KOPT-K1 (cell line): ENCODE measurements at regions not wholly inside any gene's neighbourhood (a gene's known extent, or its start where the extent isn't known, plus 50 kb on each side); places are given as distances from the start of the nearest gene placed in this dataset.

Experiments used
- H3K27ac ChIP-seq: fragments of 200-600 bp; sonication (generic); 2 replicates; pipeline ENCODE4 v1.5.1; 2016; ENCODE audit warnings: antibody characterized with exemption, mild to moderate bottlenecking, low read depth, low read length; ENCODE audit not compliant: poor library complexity, severe bottlenecking
- H3K36me3 ChIP-seq: fragments of 200-600 bp; sonication (generic); 2 replicates; pipeline ENCODE4 v1.5.1; 2017; ENCODE audit warnings: antibody characterized with exemption, mild to moderate bottlenecking, low read length, moderate library complexity; ENCODE audit not compliant: insufficient read depth
- H3K9me3 ChIP-seq: fragments of 200-600 bp; sonication (generic); 2 replicates; pipeline ENCODE4 v1.5.1; 2017; ENCODE audit warnings: antibody characterized with exemption, low read length, mild to moderate bottlenecking; ENCODE audit not compliant: insufficient read depth, poor library complexity, severe bottlenecking

GRCh38 chr3:116873142-116873541 lies 163.6 kb downstream of the TUSC7 start:
- Histone ChIP-seq H3K9me3 (no peaks in the 10 kb centered on the region), H3K36me3 (no peaks in the 10 kb centered on the region), H3K27ac (no peak overlapping the region)

- no peaks in the 10 kb centered on the region for H3K9me3 ChIP-seq
- H3K27ac ChIP-seq, result no peak overlapping the region
- H3K36me3 ChIP-seq, result no peaks in the 10 kb centered on the region
Measured at GRCh38 chr3:116877968-116878367, 168.4 kb downstream of the TUSC7 start.

- Histone ChIP-seq H3K36me3 (no peaks in the 10 kb centered on the region), H3K9me3 (no peaks in the 10 kb centered on the region), H3K27ac (no peak overlapping the region)
Measured at GRCh38 chr3:116886202-116886893, 176.8 kb downstream of the TUSC7 start.

- Histone ChIP-seq H3K36me3 (no peaks in the 10 kb centered on the region), H3K27ac (no peak overlapping the region), H3K9me3 (no peaks in the 10 kb centered on the region)
Measured at GRCh38 chr3:116896116-116896515, 186.5 kb downstream of the TUSC7 start.

GRCh38 chr3:116897382-116897781 lies 187.8 kb downstream of the TUSC7 start:
- H3K9me3 ChIP-seq, result no peaks in the 10 kb centered on the region
- H3K36me3 ChIP-seq, result no peaks in the 10 kb centered on the region
- no peak overlapping the region for H3K27ac ChIP-seq

GRCh38 chr3:116899253-116899652 lies 189.7 kb downstream of the TUSC7 start:
- Histone ChIP-seq H3K27ac (no peak overlapping the region), H3K36me3 (no peaks in the 10 kb centered on the region), H3K9me3 (no peaks in the 10 kb centered on the region)

- Histone ChIP-seq H3K9me3 (no peaks in the 10 kb centered on the region), H3K27ac (no peak overlapping the region), H3K36me3 (no peaks in the 10 kb centered on the region)
Measured at GRCh38 chr3:116905334-116905733, 195.8 kb downstream of the TUSC7 start.

- no peaks in the 10 kb centered on the region for H3K9me3 ChIP-seq
- H3K36me3 ChIP-seq, result no peaks in the 10 kb centered on the region
- H3K27ac ChIP-seq, result no peak overlapping the region
Measured at GRCh38 chr3:116905794-116906193, 196.2 kb downstream of the TUSC7 start.

- no peaks in the 10 kb centered on the region for H3K9me3 ChIP-seq
- no peaks in the 10 kb centered on the region for H3K36me3 ChIP-seq
- H3K27ac ChIP-seq, result no peak overlapping the region
Measured at GRCh38 chr3:116912116-116912515, 202.5 kb downstream of the TUSC7 start.

GRCh38 chr3:116914004-116914403 lies 204.4 kb downstream of the TUSC7 start:
- Histone ChIP-seq H3K27ac (no peak overlapping the region), H3K36me3 (no peaks in the 10 kb centered on the region), H3K9me3 (no peaks in the 10 kb centered on the region)

- Histone ChIP-seq H3K27ac (no peak overlapping the region), H3K36me3 (no peaks in the 10 kb centered on the region), H3K9me3 (no peaks in the 10 kb centered on the region)
Measured at GRCh38 chr3:116916836-116917235, 207.3 kb downstream of the TUSC7 start.

- Histone ChIP-seq H3K36me3 (no peaks in the 10 kb centered on the region), H3K9me3 (no peaks in the 10 kb centered on the region), H3K27ac (no peak overlapping the region)
Measured at GRCh38 chr3:116920826-116921610, 211.4 kb downstream of the TUSC7 start.

- Histone ChIP-seq H3K27ac (no peak overlapping the region), H3K9me3 (no peaks in the 10 kb centered on the region)
Measured at GRCh38 chr3:116927918-116928317, 218.3 kb downstream of the TUSC7 start.

GRCh38 chr3:116929505-116930222 lies 220.1 kb downstream of the TUSC7 start:
- Histone ChIP-seq H3K36me3 (no peaks in the 10 kb centered on the region), H3K9me3 (no peaks in the 10 kb centered on the region), H3K27ac (no peak overlapping the region)

More at GRCh38 chr3:116927918-116928317, 218.3 kb downstream of the TUSC7 start:
- H3K36me3 ChIP-seq, result no peaks in the 10 kb centered on the region

- Histone ChIP-seq H3K27ac (no peak overlapping the region), H3K36me3 (no peaks in the 10 kb centered on the region), H3K9me3 (no peaks in the 10 kb centered on the region)
Measured at GRCh38 chr3:116930786-116931185, 221.2 kb downstream of the TUSC7 start.
